ENCODE measurements at regions not wholly inside any gene's neighbourhood (a gene's known extent, or its start where the extent isn't known, plus 50 kb on each side); places are given as distances from the start of the nearest gene placed in this dataset.

DNA sequence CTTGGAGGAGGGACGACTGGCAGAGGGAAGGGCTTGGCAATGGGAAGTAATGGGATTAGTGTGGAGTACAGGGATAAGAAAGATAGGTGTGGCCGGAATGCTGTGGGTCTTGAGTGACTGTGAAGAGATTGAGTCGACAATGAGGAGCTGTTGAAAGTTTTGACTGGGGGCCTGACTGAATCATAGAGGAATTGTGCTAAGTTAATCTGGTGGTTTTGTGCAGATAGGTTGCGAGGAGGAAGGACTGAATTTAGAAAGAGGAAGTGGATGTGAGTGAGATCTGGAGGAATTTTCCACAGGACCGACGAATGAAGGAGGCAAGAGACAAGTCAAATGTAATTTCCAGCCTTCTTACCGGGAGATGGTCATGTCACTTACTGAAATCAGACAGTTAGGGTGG lies 143.9 kb upstream of the RALGAPA2 start:
- Histone ChIP-seq H3K27me3 (ENCODE audit: control insufficient read depth, insufficient read depth, low read length) (no peaks in the 10 kb centered on the region), H3K4me3 (ENCODE audit: low read depth, low read length) (no peak overlapping the region), H3K36me3 (ENCODE audit: control insufficient read depth, insufficient read depth, low read length) (no peaks in the 10 kb centered on the region)
- POLR2A ChIA-PET: no interaction called here
- CTCF ChIA-PET: interaction anchor here (1.0 to 1.2 kb wide), 2 partner anchors 19 to 649 kb away, joined by 3 to 4 read pairs; no protein-coding TSS in a partner anchor
- no peak for DNase-seq (ENCODE audit: low read depth)
- TF ChIP-seq, protein P1, sequence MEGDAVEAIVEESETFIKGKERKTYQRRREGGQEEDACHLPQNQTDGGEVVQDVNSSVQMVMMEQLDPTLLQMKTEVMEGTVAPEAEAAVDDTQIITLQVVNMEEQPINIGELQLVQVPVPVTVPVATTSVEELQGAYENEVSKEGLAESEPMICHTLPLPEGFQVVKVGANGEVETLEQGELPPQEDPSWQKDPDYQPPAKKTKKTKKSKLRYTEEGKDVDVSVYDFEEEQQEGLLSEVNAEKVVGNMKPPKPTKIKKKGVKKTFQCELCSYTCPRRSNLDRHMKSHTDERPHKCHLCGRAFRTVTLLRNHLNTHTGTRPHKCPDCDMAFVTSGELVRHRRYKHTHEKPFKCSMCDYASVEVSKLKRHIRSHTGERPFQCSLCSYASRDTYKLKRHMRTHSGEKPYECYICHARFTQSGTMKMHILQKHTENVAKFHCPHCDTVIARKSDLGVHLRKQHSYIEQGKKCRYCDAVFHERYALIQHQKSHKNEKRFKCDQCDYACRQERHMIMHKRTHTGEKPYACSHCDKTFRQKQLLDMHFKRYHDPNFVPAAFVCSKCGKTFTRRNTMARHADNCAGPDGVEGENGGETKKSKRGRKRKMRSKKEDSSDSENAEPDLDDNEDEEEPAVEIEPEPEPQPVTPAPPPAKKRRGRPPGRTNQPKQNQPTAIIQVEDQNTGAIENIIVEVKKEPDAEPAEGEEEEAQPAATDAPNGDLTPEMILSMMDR (IDR thresholded peaks at IDR 0.05; ENCODE audit: insufficient read depth, low read depth, low read length): no peak

DNA sequence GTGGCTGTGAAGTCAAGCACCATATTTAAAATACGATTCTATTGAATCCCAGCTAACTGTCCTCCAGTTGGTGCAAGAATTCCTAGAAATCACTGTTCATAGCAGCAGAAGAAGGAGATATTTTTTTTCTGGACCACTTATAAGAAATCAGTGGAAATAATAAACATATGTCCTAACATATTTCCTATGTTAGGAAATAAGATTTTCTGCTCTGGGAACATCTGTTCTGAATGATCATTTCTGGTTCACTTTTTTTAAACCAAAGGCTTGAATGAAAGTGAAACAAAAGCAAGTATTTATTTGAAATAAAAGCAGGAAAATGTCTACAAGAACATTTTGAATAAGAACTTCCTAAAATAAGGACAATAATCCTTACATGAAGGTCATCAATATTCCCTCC lies 138.9 kb upstream of the RALGAPA2 start:
- Histone ChIP-seq H3K4me3 (ENCODE audit: low read depth, low read length) (no peak overlapping the region), H3K36me3 (ENCODE audit: control insufficient read depth, insufficient read depth, low read length) (no peaks in the 10 kb centered on the region), H3K27me3 (ENCODE audit: control insufficient read depth, insufficient read depth, low read length) (no peaks in the 10 kb centered on the region)
- no peak for DNase-seq (ENCODE audit: low read depth)
- ChIA-PET CTCF (interaction anchor here (0.6 to 1.5 kb wide), 4 partner anchors 9 to 440 kb away, joined by 3 to 5 read pairs (median 4); no protein-coding TSS in a partner anchor), POLR2A (no interaction called here)
- TF ChIP-seq, protein P1 (IDR thresholded peaks at IDR 0.05; ENCODE audit: insufficient read depth, low read depth, low read length): no peak

GRCh38 chr20:20850407-20850806 lies 138.0 kb upstream of the RALGAPA2 start:
- CTCF ChIA-PET: interaction anchor here (0.7 to 1.3 kb wide), 3 partner anchors 9 to 385 kb away, joined by 3 to 4 read pairs (median 3); no protein-coding TSS in a partner anchor
- Histone ChIP-seq H3K36me3 (ENCODE audit: control insufficient read depth, insufficient read depth, low read length) (no peaks in the 10 kb centered on the region), H3K27me3 (ENCODE audit: control insufficient read depth, insufficient read depth, low read length) (no peaks in the 10 kb centered on the region), H3K4me3 (ENCODE audit: low read depth, low read length) (no peak overlapping the region)
- TF ChIP-seq, protein P1 (IDR thresholded peaks at IDR 0.05; ENCODE audit: insufficient read depth, low read depth, low read length): no peak
- POLR2A ChIA-PET: no interaction called here
- no peak for DNase-seq (ENCODE audit: low read depth)

DNA sequence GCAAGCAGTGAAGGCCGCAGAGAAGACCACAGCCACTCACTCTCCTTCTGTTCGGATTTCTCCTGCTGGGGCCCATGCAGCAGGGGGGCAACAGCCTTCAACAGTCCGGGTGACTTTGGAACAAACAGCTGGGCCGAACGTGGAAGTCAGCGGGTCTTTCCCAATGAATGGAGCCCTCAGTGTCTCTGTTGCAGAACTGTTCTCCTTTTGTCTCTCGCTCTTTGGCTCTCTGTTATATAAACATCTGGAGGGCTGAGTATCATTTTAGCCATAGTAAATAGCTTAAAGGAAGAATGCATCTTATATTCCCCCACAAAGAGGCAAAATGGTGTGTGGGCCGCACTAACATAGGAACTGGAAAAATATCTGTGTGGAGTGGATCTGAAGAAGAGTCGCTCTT lies 136.7 kb upstream of the RALGAPA2 start:
- Histone ChIP-seq H3K27me3 (ENCODE audit: control insufficient read depth, insufficient read depth, low read length) (no peaks in the 10 kb centered on the region), H3K36me3 (ENCODE audit: control insufficient read depth, insufficient read depth, low read length) (no peaks in the 10 kb centered on the region), H3K4me3 (ENCODE audit: low read depth, low read length) (no peak overlapping the region)
- TF ChIP-seq, protein P1 (IDR thresholded peaks at IDR 0.05; ENCODE audit: insufficient read depth, low read depth, low read length): no peak
- DNase-seq (ENCODE audit: low read depth): no peak
- CTCF ChIA-PET: no interaction called here
- POLR2A ChIA-PET: no interaction called here

- no peaks in the 10 kb centered on the region for H3K27me3 ChIP-seq (ENCODE audit: control insufficient read depth, insufficient read depth, low read length)
- DNase-seq (ENCODE audit: low read depth): no peak
- H3K36me3 ChIP-seq (ENCODE audit: control insufficient read depth, insufficient read depth, low read length): no peaks in the 10 kb centered on the region
- ChIA-PET CTCF (interaction anchor here (1.3 kb wide), 1 partner anchor 388 kb away, joined by 3 read pairs; no protein-coding TSS in a partner anchor), POLR2A (no interaction called here)
- no peak overlapping the region for H3K4me3 ChIP-seq (ENCODE audit: low read depth, low read length)
- TF ChIP-seq, protein P1 (IDR thresholded peaks at IDR 0.05; ENCODE audit: insufficient read depth, low read depth, low read length): no peak
Measured at GRCh38 chr20:20847814-20848213, 135.4 kb upstream of the RALGAPA2 start.
